Osteoblast (primary cell): ENCODE measurements at regions not wholly inside any gene's neighbourhood (a gene's known extent, or its start where the extent isn't known, plus 50 kb on each side); places are given as distances from the start of the nearest gene placed in this dataset.

Source experiments
- DNase-seq: peaks from one replicate; pipeline ENCODE4 v3.0.0; 2011; ENCODE audit warnings: low spot score, mixed read lengths; ENCODE audit not compliant: insufficient read length; ENCODE audit errors: missing footprints
- H2AFZ ChIP-seq: 2 replicates; pipeline ENCODE4 v1.6.0; 2011; ENCODE audit warnings: mild to moderate bottlenecking, low read length
- H3K27ac ChIP-seq: 2 replicates; pipeline ENCODE4 v1.5.1; 2011; ENCODE audit warnings: mild to moderate bottlenecking, low read depth, low read length, moderate library complexity
- H3K27me3 ChIP-seq: 2 replicates; pipeline ENCODE4 v1.6.0; 2012; ENCODE audit warnings: mild to moderate bottlenecking, control low read depth, inconsistent platforms, low read length, moderate library complexity; ENCODE audit not compliant: insufficient read depth
- H3K36me3 ChIP-seq: 2 replicates; pipeline ENCODE4 v1.5.1; 2011; ENCODE audit warnings: mild to moderate bottlenecking, low read length, control low read depth, moderate library complexity; ENCODE audit not compliant: insufficient read depth
- H3K4me1 ChIP-seq: 2 replicates; pipeline ENCODE4 v1.5.1; 2011; ENCODE audit warnings: mild to moderate bottlenecking, low read length, control low read depth, moderate library complexity; ENCODE audit not compliant: insufficient read depth
- H3K4me2 ChIP-seq: 2 replicates; pipeline ENCODE4 v1.6.0; 2011; ENCODE audit warnings: mild to moderate bottlenecking, low read length; ENCODE audit not compliant: insufficient read depth
- H3K4me3 ChIP-seq: fragments of 200-600 bp; sonication (generic); 3 replicates; pipeline ENCODE4 v1.5.1; 2012; ENCODE audit warnings: mild to moderate bottlenecking, low read length, inconsistent platforms; ENCODE audit not compliant: insufficient read depth
- H3K79me2 ChIP-seq: 2 replicates; pipeline ENCODE4 v1.6.0; 2012; ENCODE audit warnings: mild to moderate bottlenecking, low read length, control low read depth, inconsistent platforms; ENCODE audit not compliant: insufficient read depth
- H3K9me3 ChIP-seq: 2 replicates; pipeline ENCODE4 v1.5.1; 2011; ENCODE audit warnings: low read depth, low read length, control low read depth
- H4K20me1 ChIP-seq: 2 replicates; pipeline ENCODE4 v1.6.0; 2012; ENCODE audit warnings: mild to moderate bottlenecking, low read length, control low read depth; ENCODE audit not compliant: insufficient read depth
- CTCF ChIP-seq: IDR thresholded peaks from 2 replicates; pipeline ENCODE4 v1.5.1; 2011; ENCODE audit warnings: mild to moderate bottlenecking, low read depth, low read length, moderate library complexity; ENCODE audit errors: extremely low read depth

- no peak for TF ChIP-seq CTCF
- H4K20me1 ChIP-seq, result no peaks in the 10 kb centered on the region
- H3K36me3 ChIP-seq, result no peaks in the 10 kb centered on the region
- H3K27me3 ChIP-seq, result no peaks in the 10 kb centered on the region
- no peak overlapping the region for H3K27ac ChIP-seq
- DNase-seq, result no peak
- no peaks in the 10 kb centered on the region for H3K9me3 ChIP-seq
- no peaks in the 10 kb centered on the region for H3K79me2 ChIP-seq
- H3K4me1 ChIP-seq, result no peaks in the 10 kb centered on the region
- no peak overlapping the region for H3K4me2 ChIP-seq
- H2AFZ ChIP-seq, result no peak overlapping the region
- no peak overlapping the region for H3K4me3 ChIP-seq
Measured at GRCh38 chr5:63164838-63165535, 586.4 kb downstream of the LRRC70 start.

GRCh38 chr5:63164339-63164738 lies 585.7 kb downstream of the LRRC70 start:
- no peak for TF ChIP-seq CTCF
- Histone ChIP-seq H3K36me3 (no peaks in the 10 kb centered on the region), H3K4me2 (no peak overlapping the region), H3K27me3 (no peaks in the 10 kb centered on the region), H3K79me2 (no peaks in the 10 kb centered on the region), H2AFZ (no peak overlapping the region), H3K27ac (no peak overlapping the region), H3K4me1 (no peaks in the 10 kb centered on the region), H3K4me3 (no peak overlapping the region), H4K20me1 (no peaks in the 10 kb centered on the region), H3K9me3 (no peaks in the 10 kb centered on the region)
- DNase-seq, result no peak

GRCh38 chr5:63155310-63155631 lies 576.7 kb downstream of the LRRC70 start:
- H3K27me3 ChIP-seq, result no peaks in the 10 kb centered on the region
- H3K79me2 ChIP-seq, result no peaks in the 10 kb centered on the region
- no peak overlapping the region for H2AFZ ChIP-seq
- H3K4me2 ChIP-seq, result no peak overlapping the region
- no peaks in the 10 kb centered on the region for H3K4me1 ChIP-seq
- no peak overlapping the region for H3K4me3 ChIP-seq
- H3K36me3 ChIP-seq, result no peaks in the 10 kb centered on the region
- DNase-seq, result no peak
- H3K27ac ChIP-seq, result no peak overlapping the region
- H4K20me1 ChIP-seq, result no peaks in the 10 kb centered on the region
- H3K9me3 ChIP-seq, result no peaks in the 10 kb centered on the region
- TF ChIP-seq CTCF, result no peak

- Histone ChIP-seq H3K27ac (no peak overlapping the region), H3K4me3 (no peak overlapping the region), H3K27me3 (no peaks in the 10 kb centered on the region), H4K20me1 (no peaks in the 10 kb centered on the region), H2AFZ (no peak overlapping the region), H3K79me2 (no peaks in the 10 kb centered on the region), H3K36me3 (no peaks in the 10 kb centered on the region), H3K4me1 (no peaks in the 10 kb centered on the region), H3K4me2 (no peak overlapping the region), H3K9me3 (no peaks in the 10 kb centered on the region)
- TF ChIP-seq CTCF, result no peak
- DNase-seq, result no peak
Measured at GRCh38 chr5:63154476-63155309, 576.1 kb downstream of the LRRC70 start.
